HUES48 (cell line): ENCODE measurements at regions not wholly inside any gene's neighbourhood (a gene's known extent, or its start where the extent isn't known, plus 50 kb on each side); places are given as distances from the start of the nearest gene placed in this dataset.

Experiments used
- H3K27ac ChIP-seq: one replicate; pipeline ENCODE4 v1.7.0; 2013; ENCODE audit warnings: low read depth, low read length, inconsistent platforms
- H3K27me3 ChIP-seq: 2 replicates; pipeline ENCODE4 v1.6.1; 2013; ENCODE audit warnings: mild to moderate bottlenecking, low read length; ENCODE audit not compliant: control insufficient read depth, insufficient read depth
- H3K36me3 ChIP-seq: 2 replicates; pipeline ENCODE4 v1.6.1; 2013; ENCODE audit warnings: low read length; ENCODE audit not compliant: control insufficient read depth, insufficient read depth
- H3K4me1 ChIP-seq: 2 replicates; pipeline ENCODE4 v1.6.1; 2013; ENCODE audit warnings: mild to moderate bottlenecking, low read length; ENCODE audit not compliant: control insufficient read depth, insufficient read depth
- H3K4me3 ChIP-seq: 2 replicates; pipeline ENCODE4 v1.5.1; 2013; ENCODE audit warnings: mild to moderate bottlenecking, low read depth, low read length
- H3K9ac ChIP-seq: 2 replicates; pipeline ENCODE4 v1.6.1; 2013; ENCODE audit warnings: mild to moderate bottlenecking, low read depth, low read length, moderate library complexity
- H3K9me3 ChIP-seq: 2 replicates; pipeline ENCODE4 v1.6.1; 2013; ENCODE audit warnings: low read length; ENCODE audit not compliant: control insufficient read depth, insufficient read depth

- H3K4me3 ChIP-seq: no peak overlapping the region
- peaks cover 32% of the 10 kb centered on the region for H3K9me3 ChIP-seq
- no peak overlapping the region for H3K27ac ChIP-seq
- H3K27me3 ChIP-seq: no peaks in the 10 kb centered on the region
- H3K36me3 ChIP-seq: no peaks in the 10 kb centered on the region
- no peak overlapping the region for H3K9ac ChIP-seq
- no peaks in the 10 kb centered on the region for H3K4me1 ChIP-seq
These were observed 220.3 kb upstream of the BCOR start for GRCh38 chrX:40318076-40318475.

- Histone ChIP-seq H3K4me1 (no peaks in the 10 kb centered on the region), H3K36me3 (no peaks in the 10 kb centered on the region), H3K27ac (no peak overlapping the region), H3K27me3 (no peaks in the 10 kb centered on the region), H3K9ac (no peak overlapping the region), H3K4me3 (no peak overlapping the region), H3K9me3 (peaks cover 23% of the 10 kb centered on the region; the same call in 1 of the 2 replicates)
These were observed 218.7 kb upstream of the BCOR start for GRCh38 chrX:40316502-40316901.

GRCh38 chrX:40314070-40314469 is 216.3 kb upstream of the BCOR start:
- Histone ChIP-seq H3K27ac (no peak overlapping the region), H3K4me1 (no peaks in the 10 kb centered on the region; the same call in 1 of the 2 replicates), H3K9ac (no peak overlapping the region), H3K4me3 (no peak overlapping the region), H3K9me3 (peaks cover 9% of the 10 kb centered on the region; the same call in 1 of the 2 replicates), H3K36me3 (no peaks in the 10 kb centered on the region), H3K27me3 (no peaks in the 10 kb centered on the region)

GRCh38 chrX:40313269-40313668 is 215.5 kb upstream of the BCOR start:
- H3K4me1 ChIP-seq: no peaks in the 10 kb centered on the region; the same call in 1 of the 2 replicates
- no peak overlapping the region for H3K9ac ChIP-seq
- H3K36me3 ChIP-seq: no peaks in the 10 kb centered on the region
- no peak overlapping the region for H3K4me3 ChIP-seq
- peaks cover 9% of the 10 kb centered on the region; the same call in 1 of the 2 replicates for H3K9me3 ChIP-seq
- H3K27ac ChIP-seq: no peak overlapping the region
- no peaks in the 10 kb centered on the region for H3K27me3 ChIP-seq

- Histone ChIP-seq H3K4me1 (no peaks in the 10 kb centered on the region; the same call in 1 of the 2 replicates), H3K27me3 (no peaks in the 10 kb centered on the region), H3K27ac (no peak overlapping the region), H3K9me3 (peaks cover 8% of the 10 kb centered on the region; the same call in 1 of the 2 replicates), H3K36me3 (no peaks in the 10 kb centered on the region), H3K9ac (no peak overlapping the region), H3K4me3 (no peak overlapping the region)
These were observed 212.7 kb upstream of the BCOR start for GRCh38 chrX:40310447-40310846.

GRCh38 chrX:40310016-40310415 is 212.3 kb upstream of the BCOR start:
- no peak overlapping the region for H3K9ac ChIP-seq

GRCh38 chrX:40307871-40308270 is 210.1 kb upstream of the BCOR start:
- no peaks in the 10 kb centered on the region for H3K36me3 ChIP-seq
- no peak overlapping the region for H3K9ac ChIP-seq
- H3K9me3 ChIP-seq: 0 out of 2 replicates have a peak, but pooled peaks cover 7% of the 10 kb centered on the region
- no peaks in the 10 kb centered on the region for H3K27me3 ChIP-seq
- no peak overlapping the region for H3K27ac ChIP-seq
- H3K4me3 ChIP-seq: no peak overlapping the region
- H3K4me1 ChIP-seq: no peaks in the 10 kb centered on the region; the same call in 1 of the 2 replicates

More at GRCh38 chrX:40310016-40310415, 212.3 kb upstream of the BCOR start:
- no peaks in the 10 kb centered on the region; the same call in 1 of the 2 replicates for H3K4me1 ChIP-seq
- H3K27me3 ChIP-seq: no peaks in the 10 kb centered on the region
- peaks cover 7% of the 10 kb centered on the region; the same call in 1 of the 2 replicates for H3K9me3 ChIP-seq
- no peaks in the 10 kb centered on the region for H3K36me3 ChIP-seq
- no peak overlapping the region for H3K4me3 ChIP-seq
- no peak overlapping the region for H3K27ac ChIP-seq

GRCh38 chrX:40304115-40304514 is 206.4 kb upstream of the BCOR start:
- Histone ChIP-seq H3K27me3 (peaks cover 4% of the 10 kb centered on the region; the same call in 1 of the 2 replicates), H3K4me3 (no peak overlapping the region), H3K27ac (no peak overlapping the region), H3K36me3 (no peaks in the 10 kb centered on the region), H3K9ac (no peak overlapping the region), H3K9me3 (peaks cover 7% of the 10 kb centered on the region; the same call in 1 of the 2 replicates), H3K4me1 (no peaks in the 10 kb centered on the region)

GRCh38 chrX:40303256-40304077 is 205.7 kb upstream of the BCOR start:
- Histone ChIP-seq H3K27me3 (peaks cover 4% of the 10 kb centered on the region; the same call in 1 of the 2 replicates), H3K4me1 (peaks cover 3% of the 10 kb centered on the region; the same call in 1 of the 2 replicates), H3K36me3 (no peaks in the 10 kb centered on the region), H3K9ac (no peak overlapping the region), H3K27ac (no peak overlapping the region), H3K9me3 (peaks cover 7% of the 10 kb centered on the region; the same call in 1 of the 2 replicates), H3K4me3 (no peak overlapping the region)

- H3K27ac ChIP-seq: no peak overlapping the region
- H3K9ac ChIP-seq: no peak overlapping the region
- H3K27me3 ChIP-seq: peaks cover 7% of the 10 kb centered on the region; the same call in 1 of the 2 replicates
- peaks cover 6% of the 10 kb centered on the region; the same call in 1 of the 2 replicates for H3K4me1 ChIP-seq
- no peaks in the 10 kb centered on the region for H3K36me3 ChIP-seq
- no peak overlapping the region for H3K4me3 ChIP-seq
- H3K9me3 ChIP-seq: peaks cover 8% of the 10 kb centered on the region; the same call in 1 of the 2 replicates
These were observed 202.6 kb upstream of the BCOR start for GRCh38 chrX:40300286-40300890.

GRCh38 chrX:40299641-40300046 is 201.9 kb upstream of the BCOR start:
- no peak overlapping the region for H3K27ac ChIP-seq
- H3K36me3 ChIP-seq: no peaks in the 10 kb centered on the region
- H3K9me3 ChIP-seq: peaks cover 8% of the 10 kb centered on the region; the same call in 1 of the 2 replicates
- no peak overlapping the region for H3K9ac ChIP-seq
- no peak overlapping the region for H3K4me3 ChIP-seq
- peaks cover 6% of the 10 kb centered on the region; the same call in 1 of the 2 replicates for H3K4me1 ChIP-seq
- peaks cover 7% of the 10 kb centered on the region; the same call in 1 of the 2 replicates for H3K27me3 ChIP-seq
